HCT116 (cell line): ENCODE measurements at regions not wholly inside any gene's neighbourhood (a gene's known extent, or its start where the extent isn't known, plus 50 kb on each side); places are given as distances from the start of the nearest gene placed in this dataset.

Source experiments
- ATAC-seq: fragments of 200-7000 bp; cut with Tn5 transposase; 2 replicates; pipeline ENCODE4 v1.9.1; 2020; ENCODE audit warnings: mild to moderate bottlenecking, moderate library complexity
- BruUV-seq: library from RNA; stranded (reverse); fragments of 400-500 nt; replicated peaks from 2 replicates; lab custom pipeline; 2021; lab: Mats Ljungman, UMichigan
- CTCF ChIA-PET: fragments of 300-600 bp; sonication (Branson Sonifier 250); formaldehyde crosslinking; loops from one replicate; lab custom pipeline; 2021; ENCODE audit warnings: antibody characterized with exemption; lab: Charles Lee
- POLR2A ChIA-PET: fragments of 300-600, 350-600 bp; sonication (Branson Sonifier 250); formaldehyde crosslinking; loops from one replicate; lab custom pipeline; 2021; ENCODE audit warnings: antibody characterized with exemption; lab: Charles Lee
- RAD21 ChIA-PET, 2 experiments: fragments of 300-600 bp; sonication (Branson Sonifier 250); formaldehyde crosslinking; loops; one replicate each; lab custom pipeline; 2023; ENCODE audit warnings: low total read pairs in 2 of 2; ENCODE audit not compliant: uncharacterized antibody in 2 of 2, unreplicated experiment in 2 of 2, low non-redundant PET in 1 of 2; lab: Charles Lee
- DNase-seq: peaks from one replicate; pipeline ENCODE4 v3.0.0-alpha.2; 2010; ENCODE audit warnings: low read depth, low spot score
- H2AFZ ChIP-seq: fragments of 200-600 bp; shearing (Covaris generic), sonication (generic); 2 replicates; pipeline ENCODE4 v1.6.1; 2017; ENCODE audit warnings: low read depth, mixed run types, mixed read lengths, antibody characterized with exemption, low read length; ENCODE audit not compliant: poor library complexity, severe bottlenecking
- H3K27ac ChIP-seq: 2 replicates; pipeline ENCODE4 v1.5.1; 2012; ENCODE audit warnings: low read depth, low read length
- H3K27me3 ChIP-seq: fragments of 200-600 bp; sonication (generic); 2 replicates; pipeline ENCODE4 v1.6.1; 2016; ENCODE audit warnings: mixed run types, low read length, mixed read lengths; ENCODE audit not compliant: insufficient read depth
- H3K36me3 ChIP-seq, 2 experiments: fragments of 200-500 bp in 1 of 2; fragments of 200-600 bp in 1 of 2; sonication (Bioruptor generic) in 1 of 2; sonication (generic) in 1 of 2; 2 replicates each; pipeline versions ENCODE4 v1.5.1 to v1.6.1; 2014 to 2016; ENCODE audit warnings: low read length in 2 of 2, inconsistent platforms in 1 of 2, mixed read lengths in 1 of 2, mixed run types in 1 of 2; ENCODE audit not compliant: insufficient read depth in 2 of 2, control insufficient read depth in 1 of 2
- H3K4me1 ChIP-seq, 2 experiments: fragments of 200-600 bp in 1 of 2; sonication (generic) in 1 of 2; 2 replicates each; pipeline versions ENCODE4 v1.5.1 to v1.6.1; 2012 to 2017; ENCODE audit warnings: low read length in 2 of 2, inconsistent platforms in 1 of 2, mild to moderate bottlenecking in 1 of 2, mixed read lengths in 1 of 2, mixed run types in 1 of 2, moderate library complexity in 1 of 2; ENCODE audit not compliant: insufficient read depth in 2 of 2, control insufficient read depth in 1 of 2
- H3K4me2 ChIP-seq: fragments of 200-600 bp; sonication (generic); 2 replicates; pipeline ENCODE4 v1.6.1; 2017; ENCODE audit warnings: mixed run types, low read length, mixed read lengths
- H3K4me3 ChIP-seq, 2 experiments: fragments of 200-600 bp in 1 of 2; sonication (generic) in 1 of 2; replicated peaks in 1 of 2; 2 replicates each; pipeline ENCODE4 v1.5.1; 2011 to 2016; ENCODE audit warnings: low read length in 2 of 2, control low read depth in 1 of 2, low read depth in 1 of 2, mild to moderate bottlenecking in 1 of 2, mixed read lengths in 1 of 2, mixed run types in 1 of 2
- H3K79me2 ChIP-seq: fragments of 200-600 bp; sonication (generic); 2 replicates; pipeline ENCODE4 v1.6.1; 2017; ENCODE audit warnings: mild to moderate bottlenecking, mixed run types, low read length, moderate library complexity, mixed read lengths; ENCODE audit not compliant: insufficient read depth
- H3K9ac ChIP-seq: fragments of 200-600 bp; sonication (generic); 2 replicates; pipeline ENCODE4 v1.6.1; 2016; ENCODE audit warnings: low read length, mixed read lengths
- H3K9me2 ChIP-seq: fragments of 200-600 bp; sonication (generic), shearing (Covaris generic); 2 replicates; pipeline ENCODE4 v1.6.1; 2017; ENCODE audit warnings: mixed run types, mild to moderate bottlenecking, moderate library complexity; ENCODE audit not compliant: insufficient read depth
- H3K9me3 ChIP-seq, 2 experiments: fragments of 200-500 bp in 1 of 2; fragments of 200-600 bp in 1 of 2; sonication (Bioruptor generic) in 1 of 2; sonication (generic) in 1 of 2; 2 replicates each; pipeline ENCODE4 v1.6.1; 2014 to 2017; ENCODE audit warnings: low read length in 2 of 2, mixed read lengths in 2 of 2, inconsistent platforms in 1 of 2, low read depth in 1 of 2, mild to moderate bottlenecking in 1 of 2, mixed run types in 1 of 2, moderate library complexity in 1 of 2; ENCODE audit not compliant: control insufficient read depth in 1 of 2, insufficient read depth in 1 of 2
- H4K20me1 ChIP-seq: fragments of 200-600 bp; sonication (generic), shearing (Covaris generic); 2 replicates; pipeline ENCODE4 v1.6.1; 2017; ENCODE audit warnings: mixed run types, mild to moderate bottlenecking, moderate library complexity; ENCODE audit not compliant: insufficient read depth
- EZH2 ChIP-seq: fragments of 200-600 bp; sonication (generic); IDR thresholded peaks from 2 replicates; pipeline ENCODE4 v1.6.1; 2017; ENCODE audit warnings: antibody characterized with exemption, mixed run types
- EZH2phosphoT487 ChIP-seq: fragments of 200-600 bp; IDR thresholded peaks from 2 replicates; pipeline ENCODE4 v1.6.1; 2018; ENCODE audit warnings: antibody characterized with exemption, borderline replicate concordance
- POLR2AphosphoS5 ChIP-seq: IDR thresholded peaks from 2 replicates; pipeline ENCODE4 v1.6.1; 2011; ENCODE audit warnings: mild to moderate bottlenecking, low read depth, low read length, moderate library complexity
- RAD21 ChIP-seq: IDR thresholded peaks from 2 replicates; pipeline ENCODE4 v1.6.1; 2012; ENCODE audit warnings: low read depth, mild to moderate bottlenecking
- YY1 ChIP-seq: IDR thresholded peaks from 2 replicates; pipeline ENCODE4 v1.6.1; 2011; ENCODE audit warnings: low read length, low read depth, moderate library complexity, mild to moderate bottlenecking; ENCODE audit not compliant: insufficient replicate concordance; ENCODE audit errors: extremely low read depth
- intact Hi-C: fragments of 100-400 bp; cut with micrococcal nuclease; formaldehyde crosslinking; loops from 2 replicates; pipeline ENCODE4 v1.10.0; 2022
- TF ChIP-seq, protein P1 (sequence below): IDR thresholded peaks from 2 replicates; pipeline ENCODE4 v1.6.1; 2011; ENCODE audit warnings: mild to moderate bottlenecking, low read length, moderate library complexity; ENCODE audit not compliant: insufficient replicate concordance; ENCODE audit errors: extremely low read depth
- TF ChIP-seq, protein P2 (sequence below), 3 experiments: fragments of 200-600 bp in 1 of 3; sonication (generic) in 1 of 3; IDR thresholded peaks in 2 of 3; conservative IDR thresholded peaks in 1 of 3; 2 replicates each; pipeline ENCODE4 v1.5.1; 2012 to 2017; ENCODE audit warnings: low read depth in 2 of 3, low read length in 2 of 3, antibody characterized with exemption in 1 of 3, borderline replicate concordance in 1 of 3, control low read depth in 1 of 3, mild to moderate bottlenecking in 1 of 3, mixed read lengths in 1 of 3, mixed run types in 1 of 3, moderate library complexity in 1 of 3; ENCODE audit not compliant: insufficient read depth in 1 of 3

DNA sequence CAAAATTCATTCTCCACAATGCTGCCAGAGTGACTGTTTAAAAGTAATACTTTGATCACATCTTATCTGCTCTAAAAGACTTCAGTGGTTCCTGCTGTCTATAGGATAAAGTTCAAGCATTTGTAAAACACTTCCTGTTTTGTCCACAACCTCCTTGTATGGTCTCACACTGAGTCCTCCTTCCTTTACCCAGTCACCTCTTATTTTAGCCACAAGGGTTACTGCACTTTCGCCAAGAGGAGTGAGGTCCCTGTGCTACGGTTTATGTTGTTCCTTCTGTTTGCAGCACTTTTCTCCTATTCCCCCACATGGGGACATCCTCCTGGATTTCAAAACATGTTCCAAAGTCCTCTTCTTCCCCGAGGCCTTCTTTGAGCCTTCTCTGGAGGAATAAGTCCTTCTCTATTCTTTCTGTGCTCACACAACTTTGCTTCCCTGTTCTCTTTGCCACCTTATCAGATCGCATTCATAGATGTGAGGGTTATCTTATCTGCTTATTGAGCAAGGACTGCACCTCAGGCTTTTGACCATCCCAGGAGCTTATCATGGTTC, 112.2 kb upstream of the NABP1 start:
- ATAC-seq, result 0 out of 2 replicates have a peak, but pooled peaks have one; percentile 41
- H3K79me2 ChIP-seq, result no peaks in the 10 kb centered on the region
- H3K27ac ChIP-seq, result no peak overlapping the region
- DNase-seq, result no peak
- ChIA-PET CTCF (interaction anchor here (0.6 to 2.1 kb wide), 5 partner anchors 11 to 246 kb away, joined by 3 to 9 read pairs (median 3); no protein-coding TSS in a partner anchor), POLR2A (interaction anchor here (1.9 kb wide), 1 partner anchor 112 kb away, joined by 5 read pairs; the partner anchor contains the start of gene NABP1), RAD21 (no interaction called here)
- H2AFZ ChIP-seq, result no peak overlapping the region
- no peak overlapping the region for H3K9ac ChIP-seq
- no peak overlapping the region for H3K4me2 ChIP-seq
- intact Hi-C loops, result loop anchor here (1.0 to 5.0 kb wide), 2 partner anchors 126 to 232 kb away; no protein-coding TSS in a partner anchor
- no peaks in the 10 kb centered on the region for H3K9me3 ChIP-seq
- no peaks in the 10 kb centered on the region for H3K9me2 ChIP-seq
- no peaks in the 10 kb centered on the region for H3K27me3 ChIP-seq
- H4K20me1 ChIP-seq, result no peaks in the 10 kb centered on the region
- no peaks in the 10 kb centered on the region for H3K36me3 ChIP-seq
- peaks cover under 1% of the 10 kb centered on the region in 2 experiments; a peak in 2 of 4 replicates for H3K4me1 ChIP-seq
- no peak for TF ChIP-seq EZH2
- no peak for TF ChIP-seq POLR2AphosphoS5
- TF ChIP-seq, protein P1, sequence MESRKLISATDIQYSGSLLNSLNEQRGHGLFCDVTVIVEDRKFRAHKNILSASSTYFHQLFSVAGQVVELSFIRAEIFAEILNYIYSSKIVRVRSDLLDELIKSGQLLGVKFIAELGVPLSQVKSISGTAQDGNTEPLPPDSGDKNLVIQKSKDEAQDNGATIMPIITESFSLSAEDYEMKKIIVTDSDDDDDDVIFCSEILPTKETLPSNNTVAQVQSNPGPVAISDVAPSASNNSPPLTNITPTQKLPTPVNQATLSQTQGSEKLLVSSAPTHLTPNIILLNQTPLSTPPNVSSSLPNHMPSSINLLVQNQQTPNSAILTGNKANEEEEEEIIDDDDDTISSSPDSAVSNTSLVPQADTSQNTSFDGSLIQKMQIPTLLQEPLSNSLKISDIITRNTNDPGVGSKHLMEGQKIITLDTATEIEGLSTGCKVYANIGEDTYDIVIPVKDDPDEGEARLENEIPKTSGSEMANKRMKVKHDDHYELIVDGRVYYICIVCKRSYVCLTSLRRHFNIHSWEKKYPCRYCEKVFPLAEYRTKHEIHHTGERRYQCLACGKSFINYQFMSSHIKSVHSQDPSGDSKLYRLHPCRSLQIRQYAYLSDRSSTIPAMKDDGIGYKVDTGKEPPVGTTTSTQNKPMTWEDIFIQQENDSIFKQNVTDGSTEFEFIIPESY, result no peak
- TF ChIP-seq, all 23 proteins: peak for 0
- BruUV-seq, result no TSS peak
- no peak overlapping the region for H3K4me3 ChIP-seq

DNA sequence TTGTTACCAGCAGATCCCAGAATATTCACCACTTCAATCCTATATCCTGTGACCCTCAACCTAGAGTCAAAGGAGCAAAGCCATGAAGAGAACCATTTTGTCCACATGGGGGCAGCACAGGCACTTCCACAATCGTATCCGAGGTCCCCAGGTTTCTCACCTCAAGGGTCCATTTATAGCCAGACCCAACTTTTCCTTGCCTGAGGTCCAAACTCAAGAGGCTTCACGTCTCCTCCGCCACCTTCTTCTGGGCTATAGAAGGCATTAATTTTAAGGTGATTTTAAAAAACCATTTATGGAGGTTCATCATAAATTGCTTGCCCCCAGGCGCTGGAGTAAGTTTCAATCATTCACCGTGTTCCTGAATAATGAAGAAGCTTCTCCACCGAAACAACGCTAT, 111.6 kb upstream of the NABP1 start:
- DNase-seq (peak; percentile 57), ATAC-seq (peak; percentile 89)
- no peaks in the 10 kb centered on the region for H3K9me2 ChIP-seq
- no peak overlapping the region for H3K27ac ChIP-seq
- RAD21 ChIA-PET, result interaction anchor here in 1 of 2 experiments (0.6 kb wide), 1 partner anchor 36 kb away, joined by 6 read pairs; no protein-coding TSS in a partner anchor
- CTCF ChIA-PET, result interaction anchor here (0.7 to 2.1 kb wide), 6 partner anchors 11 to 596 kb away, joined by 3 to 9 read pairs (median 6); no protein-coding TSS in a partner anchor
- POLR2A ChIA-PET, result interaction anchor here (1.9 kb wide), 1 partner anchor 111 kb away, joined by 5 read pairs; the partner anchor contains the start of gene NABP1
- peaks cover 2 to 7% of the 10 kb centered on the region in 2 experiments; a peak in 2 of 4 replicates for H3K4me1 ChIP-seq
- H3K4me3 ChIP-seq, result no peak overlapping the region
- H3K36me3 ChIP-seq, result no peaks in the 10 kb centered on the region
- H3K79me2 ChIP-seq, result no peaks in the 10 kb centered on the region
- peak; percentile 24 for TF ChIP-seq YY1
- TF ChIP-seq EZH2phosphoT487, result no peak
- TF ChIP-seq RAD21, result peak; percentile 84
- TF ChIP-seq, protein P2, sequence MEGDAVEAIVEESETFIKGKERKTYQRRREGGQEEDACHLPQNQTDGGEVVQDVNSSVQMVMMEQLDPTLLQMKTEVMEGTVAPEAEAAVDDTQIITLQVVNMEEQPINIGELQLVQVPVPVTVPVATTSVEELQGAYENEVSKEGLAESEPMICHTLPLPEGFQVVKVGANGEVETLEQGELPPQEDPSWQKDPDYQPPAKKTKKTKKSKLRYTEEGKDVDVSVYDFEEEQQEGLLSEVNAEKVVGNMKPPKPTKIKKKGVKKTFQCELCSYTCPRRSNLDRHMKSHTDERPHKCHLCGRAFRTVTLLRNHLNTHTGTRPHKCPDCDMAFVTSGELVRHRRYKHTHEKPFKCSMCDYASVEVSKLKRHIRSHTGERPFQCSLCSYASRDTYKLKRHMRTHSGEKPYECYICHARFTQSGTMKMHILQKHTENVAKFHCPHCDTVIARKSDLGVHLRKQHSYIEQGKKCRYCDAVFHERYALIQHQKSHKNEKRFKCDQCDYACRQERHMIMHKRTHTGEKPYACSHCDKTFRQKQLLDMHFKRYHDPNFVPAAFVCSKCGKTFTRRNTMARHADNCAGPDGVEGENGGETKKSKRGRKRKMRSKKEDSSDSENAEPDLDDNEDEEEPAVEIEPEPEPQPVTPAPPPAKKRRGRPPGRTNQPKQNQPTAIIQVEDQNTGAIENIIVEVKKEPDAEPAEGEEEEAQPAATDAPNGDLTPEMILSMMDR (IDR thresholded peaks at IDR 0.05 in 2 of 3, conservative IDR thresholded peaks at IDR 0.05 in 1 of 3; ENCODE audit: borderline replicate concordance in 1 of 3, insufficient read depth in 1 of 3, low read depth in 2 of 3, low read length in 2 of 3), result peak; percentile 67 to 85 (median 81)
- H3K27me3 ChIP-seq, result no peaks in the 10 kb centered on the region
- intact Hi-C loops, result loop anchor here (1.0 to 5.0 kb wide), 2 partner anchors 125 to 231 kb away; no protein-coding TSS in a partner anchor
- H4K20me1 ChIP-seq, result no peaks in the 10 kb centered on the region
- H3K9ac ChIP-seq, result no peak overlapping the region
- H3K9me3 ChIP-seq, result no peaks in the 10 kb centered on the region
- no TSS peak for BruUV-seq
- no peak overlapping the region for H3K4me2 ChIP-seq
- peak overlapping the region; percentile 41 for H2AFZ ChIP-seq
